ENCODE measurements at regions not wholly inside any gene's neighbourhood (a gene's known extent, or its start where the extent isn't known, plus 50 kb on each side); places are given as distances from the start of the nearest gene placed in this dataset.
"Not testable (repeated sequence)": the region's sequence is repeated elsewhere in the genome, so short reads cannot be mapped to it uniquely, and the experiment has no call there.

GRCh38 chr3:74377669-74378068 is 236.8 kb downstream of the CNTN3 start:
- DNase-seq (ENCODE audit: low read depth, low spot score) = no peak
- Mint-ChIP-seq H3K9me3 (no peaks in the 10 kb centered on the region), H3K4me1 (no peaks in the 10 kb centered on the region), H3K27ac (ENCODE audit: unreplicated experiment) (no peak overlapping the region), H3K4me3 (no peak overlapping the region), H3K36me3 (ENCODE audit: low read depth) (no peaks in the 10 kb centered on the region), H3K27me3 (ENCODE audit: low read depth) (no peaks in the 10 kb centered on the region)
- TF ChIP-seq, protein P1, sequence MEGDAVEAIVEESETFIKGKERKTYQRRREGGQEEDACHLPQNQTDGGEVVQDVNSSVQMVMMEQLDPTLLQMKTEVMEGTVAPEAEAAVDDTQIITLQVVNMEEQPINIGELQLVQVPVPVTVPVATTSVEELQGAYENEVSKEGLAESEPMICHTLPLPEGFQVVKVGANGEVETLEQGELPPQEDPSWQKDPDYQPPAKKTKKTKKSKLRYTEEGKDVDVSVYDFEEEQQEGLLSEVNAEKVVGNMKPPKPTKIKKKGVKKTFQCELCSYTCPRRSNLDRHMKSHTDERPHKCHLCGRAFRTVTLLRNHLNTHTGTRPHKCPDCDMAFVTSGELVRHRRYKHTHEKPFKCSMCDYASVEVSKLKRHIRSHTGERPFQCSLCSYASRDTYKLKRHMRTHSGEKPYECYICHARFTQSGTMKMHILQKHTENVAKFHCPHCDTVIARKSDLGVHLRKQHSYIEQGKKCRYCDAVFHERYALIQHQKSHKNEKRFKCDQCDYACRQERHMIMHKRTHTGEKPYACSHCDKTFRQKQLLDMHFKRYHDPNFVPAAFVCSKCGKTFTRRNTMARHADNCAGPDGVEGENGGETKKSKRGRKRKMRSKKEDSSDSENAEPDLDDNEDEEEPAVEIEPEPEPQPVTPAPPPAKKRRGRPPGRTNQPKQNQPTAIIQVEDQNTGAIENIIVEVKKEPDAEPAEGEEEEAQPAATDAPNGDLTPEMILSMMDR (conservative IDR thresholded peaks at IDR 0.05) = no peak

GRCh38 chr3:74376323-74376722 is 238.1 kb downstream of the CNTN3 start:
- not testable (repeated sequence) for H3K4me1 Mint-ChIP-seq; H3K27ac Mint-ChIP-seq (ENCODE audit: unreplicated experiment); DNase-seq (ENCODE audit: low read depth, low spot score); H3K9me3 Mint-ChIP-seq; H3K4me3 Mint-ChIP-seq; H3K27me3 Mint-ChIP-seq (ENCODE audit: low read depth); H3K36me3 Mint-ChIP-seq (ENCODE audit: low read depth)

DNA sequence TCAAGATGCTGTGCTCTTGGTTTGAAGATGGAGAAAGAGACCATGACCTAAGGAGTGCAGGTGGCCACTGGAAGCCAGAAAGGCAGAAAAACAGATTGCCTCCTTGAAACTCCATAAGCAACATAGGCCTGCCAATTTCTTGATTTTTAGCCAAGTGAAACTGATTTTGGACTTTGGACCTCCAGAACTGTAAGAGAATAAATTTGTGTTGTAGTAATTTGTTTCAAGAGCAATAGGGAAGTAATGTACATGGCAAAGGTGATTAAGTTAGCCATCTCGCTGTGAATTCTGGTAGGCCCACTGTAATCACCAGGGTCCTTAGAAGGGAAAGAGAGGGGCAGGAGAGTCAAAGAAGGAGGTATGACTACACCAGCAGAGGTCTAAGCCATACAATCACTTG is 238.8 kb downstream of the CNTN3 start:
- no peak for DNase-seq (ENCODE audit: low read depth, low spot score)
- Mint-ChIP-seq H3K36me3 (ENCODE audit: low read depth) (no peaks in the 10 kb centered on the region), H3K27me3 (ENCODE audit: low read depth) (no peaks in the 10 kb centered on the region), H3K4me3 (no peak overlapping the region), H3K27ac (ENCODE audit: unreplicated experiment) (no peak overlapping the region), H3K9me3 (no peaks in the 10 kb centered on the region), H3K4me1 (no peaks in the 10 kb centered on the region)
- TF ChIP-seq, protein P1 (conservative IDR thresholded peaks at IDR 0.05) = no peak

DNA sequence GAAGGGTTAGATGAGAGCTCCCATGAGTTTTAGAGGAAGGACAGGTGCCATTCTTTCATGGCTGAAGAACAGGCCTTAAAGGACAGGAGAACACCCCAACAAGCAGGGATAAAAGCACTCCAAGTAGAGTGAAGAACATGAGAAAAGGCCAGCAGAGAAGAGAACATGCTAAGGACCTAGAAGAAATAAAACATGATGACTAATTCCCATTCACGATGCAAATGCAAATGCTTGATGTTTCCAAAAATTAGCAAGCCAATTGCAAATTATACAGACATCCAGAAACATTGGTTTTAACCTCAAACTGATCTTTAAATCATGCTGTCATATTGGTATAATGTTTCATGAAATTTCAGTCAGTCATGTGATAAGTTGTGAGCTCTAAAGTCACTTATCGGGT is 241.7 kb downstream of the CNTN3 start:
- no peak overlapping the region for H3K4me3 Mint-ChIP-seq
- H3K4me1 Mint-ChIP-seq = no peaks in the 10 kb centered on the region
- H3K27ac Mint-ChIP-seq (ENCODE audit: unreplicated experiment) = no peak overlapping the region
- H3K9me3 Mint-ChIP-seq = no peaks in the 10 kb centered on the region
- DNase-seq (ENCODE audit: low read depth, low spot score) = no peak
- no peaks in the 10 kb centered on the region for H3K36me3 Mint-ChIP-seq (ENCODE audit: low read depth)
- TF ChIP-seq, protein P1 (conservative IDR thresholded peaks at IDR 0.05) = no peak
- H3K27me3 Mint-ChIP-seq (ENCODE audit: low read depth) = no peaks in the 10 kb centered on the region

- DNase-seq (ENCODE audit: low read depth, low spot score) = no peak
- Mint-ChIP-seq H3K4me3 (no peak overlapping the region), H3K27me3 (ENCODE audit: low read depth) (no peaks in the 10 kb centered on the region), H3K9me3 (no peaks in the 10 kb centered on the region), H3K27ac (ENCODE audit: unreplicated experiment) (no peak overlapping the region), H3K4me1 (no peaks in the 10 kb centered on the region), H3K36me3 (ENCODE audit: low read depth) (no peaks in the 10 kb centered on the region)
- TF ChIP-seq, protein P1 (conservative IDR thresholded peaks at IDR 0.05) = no peak
Observed at GRCh38 chr3:74370342-74370741, 244.1 kb downstream of the CNTN3 start.

DNA sequence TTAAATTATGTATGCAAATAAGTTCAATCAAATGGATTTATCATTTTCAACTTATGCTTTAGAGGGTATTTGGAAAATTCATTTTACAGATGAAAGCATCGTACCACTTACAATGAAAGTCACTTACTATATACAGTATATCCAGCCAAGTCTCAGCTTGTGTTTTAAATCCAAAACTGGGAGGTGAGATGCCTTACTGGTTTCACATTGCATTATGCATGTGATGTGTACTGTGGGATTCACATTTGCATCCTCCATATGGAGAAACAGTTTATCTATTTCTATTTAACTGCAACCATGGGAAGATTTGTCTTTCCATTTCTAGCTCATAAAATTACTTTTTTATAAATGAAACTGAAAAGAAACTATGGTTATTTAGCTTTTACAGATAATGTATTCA is 248.1 kb downstream of the CNTN3 start:
- Mint-ChIP-seq H3K4me3 (no peak overlapping the region), H3K9me3 (no peaks in the 10 kb centered on the region), H3K27me3 (ENCODE audit: low read depth) (no peaks in the 10 kb centered on the region), H3K4me1 (no peaks in the 10 kb centered on the region), H3K27ac (ENCODE audit: unreplicated experiment) (no peak overlapping the region), H3K36me3 (ENCODE audit: low read depth) (no peaks in the 10 kb centered on the region)
- no peak for DNase-seq (ENCODE audit: low read depth, low spot score)
- TF ChIP-seq, protein P1 (conservative IDR thresholded peaks at IDR 0.05) = no peak
